ENCODE measurements at regions not wholly inside any gene's neighbourhood (a gene's known extent, or its start where the extent isn't known, plus 50 kb on each side); places are given as distances from the start of the nearest gene placed in this dataset.

DNA sequence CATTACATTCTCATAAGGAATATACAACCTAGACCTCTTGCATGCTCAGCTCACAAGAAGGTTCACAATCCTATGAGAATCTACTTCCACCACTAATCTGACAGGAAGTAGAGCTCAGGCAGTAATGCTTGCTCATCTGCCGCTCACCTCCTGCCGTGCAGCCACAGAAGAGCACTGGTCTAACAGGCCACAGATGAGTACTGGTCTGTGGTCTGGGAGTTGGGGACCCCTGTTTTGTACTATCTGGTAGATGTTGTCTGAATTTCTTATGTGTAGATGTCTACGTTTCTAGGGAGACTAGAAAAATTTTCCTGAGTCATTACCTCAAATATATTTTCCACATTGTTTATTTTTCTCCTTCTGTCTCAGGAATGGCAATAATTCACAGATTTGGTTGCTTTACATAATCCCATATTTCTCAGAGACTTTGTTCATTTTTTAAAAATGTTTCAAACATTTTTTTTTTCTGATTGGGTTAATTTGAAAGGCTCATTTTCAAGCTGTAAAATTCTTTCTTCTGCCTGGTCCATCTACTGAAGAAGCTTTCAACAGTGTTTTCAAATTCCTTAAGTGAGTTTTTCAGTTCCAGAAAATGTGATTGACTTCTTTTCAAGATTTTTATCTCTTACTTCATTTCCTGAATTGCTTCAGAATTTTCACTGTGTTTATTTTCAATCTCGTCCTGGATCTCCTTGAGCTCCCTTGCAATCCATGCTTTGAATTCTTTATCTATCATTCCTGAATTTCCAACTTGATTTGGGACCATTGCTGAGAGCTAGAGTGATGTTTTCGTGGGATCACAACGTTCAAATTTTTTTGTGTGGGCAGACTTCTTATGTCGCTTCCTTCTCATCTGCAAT lies 1322.2 kb downstream of the PCDH9 start:
- Mint-ChIP-seq H3K27me3 (ENCODE audit: low read depth) (no peaks in the 10 kb centered on the region), H3K4me1 (ENCODE audit: low read depth) (peaks cover 26% of the 10 kb centered on the region), H3K36me3 (ENCODE audit: low read depth) (peaks cover 8% of the 10 kb centered on the region), H3K4me3 (ENCODE audit: unreplicated experiment) (no peak overlapping the region), H3K9me3 (ENCODE audit: low read depth) (peaks cover 30% of the 10 kb centered on the region), H3K27ac (ENCODE audit: unreplicated experiment) (peak overlapping the region; percentile 33)
- TF ChIP-seq, protein P1, sequence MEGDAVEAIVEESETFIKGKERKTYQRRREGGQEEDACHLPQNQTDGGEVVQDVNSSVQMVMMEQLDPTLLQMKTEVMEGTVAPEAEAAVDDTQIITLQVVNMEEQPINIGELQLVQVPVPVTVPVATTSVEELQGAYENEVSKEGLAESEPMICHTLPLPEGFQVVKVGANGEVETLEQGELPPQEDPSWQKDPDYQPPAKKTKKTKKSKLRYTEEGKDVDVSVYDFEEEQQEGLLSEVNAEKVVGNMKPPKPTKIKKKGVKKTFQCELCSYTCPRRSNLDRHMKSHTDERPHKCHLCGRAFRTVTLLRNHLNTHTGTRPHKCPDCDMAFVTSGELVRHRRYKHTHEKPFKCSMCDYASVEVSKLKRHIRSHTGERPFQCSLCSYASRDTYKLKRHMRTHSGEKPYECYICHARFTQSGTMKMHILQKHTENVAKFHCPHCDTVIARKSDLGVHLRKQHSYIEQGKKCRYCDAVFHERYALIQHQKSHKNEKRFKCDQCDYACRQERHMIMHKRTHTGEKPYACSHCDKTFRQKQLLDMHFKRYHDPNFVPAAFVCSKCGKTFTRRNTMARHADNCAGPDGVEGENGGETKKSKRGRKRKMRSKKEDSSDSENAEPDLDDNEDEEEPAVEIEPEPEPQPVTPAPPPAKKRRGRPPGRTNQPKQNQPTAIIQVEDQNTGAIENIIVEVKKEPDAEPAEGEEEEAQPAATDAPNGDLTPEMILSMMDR (IDR thresholded peaks at IDR 0.05) = no peak
- DNase-seq (ENCODE audit: low spot score) = no peak

DNA sequence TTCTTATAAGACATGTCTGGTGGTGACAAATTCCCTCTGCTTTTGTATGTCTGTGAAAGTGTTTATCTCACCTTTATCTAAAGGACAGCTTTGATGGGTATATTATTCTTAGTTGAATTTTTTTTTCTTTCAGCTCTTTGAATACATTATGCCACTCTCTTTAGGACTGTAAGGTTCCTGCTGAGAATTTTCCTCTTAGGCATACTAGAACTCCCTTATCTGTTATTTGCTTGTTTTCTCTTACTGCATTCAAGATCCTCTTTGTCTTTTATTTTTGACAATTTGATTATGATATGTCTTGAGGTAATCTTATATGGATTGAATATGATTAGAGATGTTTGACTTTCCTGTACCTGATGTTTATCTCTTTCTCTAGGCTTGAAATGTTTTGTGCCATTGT lies 1328.4 kb downstream of the PCDH9 start:
- no peak for DNase-seq (ENCODE audit: low spot score)
- peaks cover 3% of the 10 kb centered on the region for H3K4me1 Mint-ChIP-seq (ENCODE audit: low read depth)
- TF ChIP-seq, protein P1 (IDR thresholded peaks at IDR 0.05) = no peak
- H3K9me3 Mint-ChIP-seq (ENCODE audit: low read depth) = peaks cover 27% of the 10 kb centered on the region
- peaks cover 2% of the 10 kb centered on the region for H3K36me3 Mint-ChIP-seq (ENCODE audit: low read depth)
- H3K27ac Mint-ChIP-seq (ENCODE audit: unreplicated experiment) = no peak overlapping the region
- H3K27me3 Mint-ChIP-seq (ENCODE audit: low read depth) = no peaks in the 10 kb centered on the region
- H3K4me3 Mint-ChIP-seq (ENCODE audit: unreplicated experiment) = no peak overlapping the region

- Mint-ChIP-seq H3K27me3 (ENCODE audit: low read depth) (no peaks in the 10 kb centered on the region), H3K9me3 (ENCODE audit: low read depth) (peaks cover 6% of the 10 kb centered on the region), H3K27ac (ENCODE audit: unreplicated experiment) (no peak overlapping the region), H3K4me1 (ENCODE audit: low read depth) (peaks cover 3% of the 10 kb centered on the region), H3K36me3 (ENCODE audit: low read depth) (no peaks in the 10 kb centered on the region), H3K4me3 (ENCODE audit: unreplicated experiment) (no peak overlapping the region)
- DNase-seq (ENCODE audit: low spot score) = no peak
- TF ChIP-seq, protein P1 (IDR thresholded peaks at IDR 0.05) = no peak
These were observed 1336.1 kb downstream of the PCDH9 start for GRCh38 chr13:65894049-65894448.

- H3K9me3 Mint-ChIP-seq (ENCODE audit: low read depth) = no peaks in the 10 kb centered on the region
- DNase-seq (ENCODE audit: low spot score) = no peak
- H3K27ac Mint-ChIP-seq (ENCODE audit: unreplicated experiment) = no peak overlapping the region
- H3K4me1 Mint-ChIP-seq (ENCODE audit: low read depth) = peaks cover 3% of the 10 kb centered on the region
- no peaks in the 10 kb centered on the region for H3K27me3 Mint-ChIP-seq (ENCODE audit: low read depth)
- H3K4me3 Mint-ChIP-seq (ENCODE audit: unreplicated experiment) = no peak overlapping the region
- H3K36me3 Mint-ChIP-seq (ENCODE audit: low read depth) = no peaks in the 10 kb centered on the region
- TF ChIP-seq, protein P1 (IDR thresholded peaks at IDR 0.05) = no peak
These were observed 1337.3 kb downstream of the PCDH9 start for GRCh38 chr13:65892859-65893258.

GRCh38 chr13:65889368-65889767 lies 1340.8 kb downstream of the PCDH9 start:
- DNase-seq (ENCODE audit: low spot score) = no peak
- no peaks in the 10 kb centered on the region for H3K36me3 Mint-ChIP-seq (ENCODE audit: low read depth)
- TF ChIP-seq, protein P1 (IDR thresholded peaks at IDR 0.05) = no peak
- H3K27me3 Mint-ChIP-seq (ENCODE audit: low read depth) = no peaks in the 10 kb centered on the region
- peaks cover 3% of the 10 kb centered on the region for H3K4me1 Mint-ChIP-seq (ENCODE audit: low read depth)
- H3K4me3 Mint-ChIP-seq (ENCODE audit: unreplicated experiment) = no peak overlapping the region
- H3K9me3 Mint-ChIP-seq (ENCODE audit: low read depth) = no peaks in the 10 kb centered on the region
- H3K27ac Mint-ChIP-seq (ENCODE audit: unreplicated experiment) = no peak overlapping the region
